SK-N-SH (cell line): ENCODE measurements at regions not wholly inside any gene's neighbourhood (a gene's known extent, or its start where the extent isn't known, plus 50 kb on each side); places are given as distances from the start of the nearest gene placed in this dataset.

Experiments used
- CHD2 ChIP-seq: fragments of 150-350 bp; IDR thresholded peaks from 2 replicates; pipeline ENCODE4 v1.6.1; 2018; ENCODE audit warnings: low read length; ENCODE audit not compliant: partially characterized antibody
- EP300 ChIP-seq, 2 experiments: IDR thresholded peaks; 2 replicates each; pipeline versions ENCODE4 v1.4.0 to v1.6.1; 2012; ENCODE audit warnings: borderline replicate concordance in 1 of 2, low read depth in 1 of 2, low read length in 1 of 2
- EZH2phosphoT487 ChIP-seq: fragments of 200-600 bp; sonication (generic); IDR thresholded peaks from 2 replicates; pipeline ENCODE4 v1.6.1; 2017; ENCODE audit warnings: low read depth, mixed run types, mild to moderate bottlenecking, antibody characterized with exemption, moderate library complexity, borderline replicate concordance
- JUND ChIP-seq: IDR thresholded peaks from 2 replicates; pipeline ENCODE4 v1.4.0; 2012
- SIN3A ChIP-seq: IDR thresholded peaks from 2 replicates; pipeline ENCODE4 v1.6.1; 2012; ENCODE audit warnings: low read depth, mild to moderate bottlenecking, low read length, moderate library complexity, borderline replicate concordance
- TF ChIP-seq, protein P1 (sequence below): IDR thresholded peaks from 2 replicates; pipeline ENCODE4 v1.4.0; 2012; ENCODE audit warnings: low read depth
- TF ChIP-seq, protein P2 (sequence below): IDR thresholded peaks from 2 replicates; pipeline ENCODE4; 2012
- TF ChIP-seq, protein P3 (sequence below): fragments of 200-600 bp; sonication (generic); IDR thresholded peaks from 2 replicates; pipeline ENCODE4 v1.6.1; 2017; ENCODE audit warnings: antibody characterized with exemption, mild to moderate bottlenecking, moderate library complexity

DNA sequence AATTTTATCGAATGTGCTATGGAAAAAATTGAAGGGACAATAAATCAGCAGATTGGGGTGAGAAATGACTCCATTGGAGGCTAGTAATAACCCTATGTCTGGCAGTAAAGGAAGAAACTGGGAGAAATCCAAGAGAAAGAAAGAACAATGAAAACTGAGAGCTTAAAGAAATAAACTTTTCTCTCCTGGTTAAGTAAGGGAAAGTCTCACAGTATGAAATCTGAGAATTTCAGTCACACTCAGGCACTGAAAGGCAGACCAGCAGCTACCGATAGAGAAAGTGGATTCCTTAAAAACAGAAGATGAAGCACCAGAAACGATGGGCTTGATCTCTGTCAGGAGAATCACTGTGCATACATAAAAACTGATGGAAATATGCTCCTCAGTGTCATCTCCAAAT, 404.2 kb downstream of the PLPP3 start:
- TF ChIP-seq, protein P1, sequence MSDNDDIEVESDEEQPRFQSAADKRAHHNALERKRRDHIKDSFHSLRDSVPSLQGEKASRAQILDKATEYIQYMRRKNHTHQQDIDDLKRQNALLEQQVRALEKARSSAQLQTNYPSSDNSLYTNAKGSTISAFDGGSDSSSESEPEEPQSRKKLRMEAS: no peak
- TF ChIP-seq, protein P2, sequence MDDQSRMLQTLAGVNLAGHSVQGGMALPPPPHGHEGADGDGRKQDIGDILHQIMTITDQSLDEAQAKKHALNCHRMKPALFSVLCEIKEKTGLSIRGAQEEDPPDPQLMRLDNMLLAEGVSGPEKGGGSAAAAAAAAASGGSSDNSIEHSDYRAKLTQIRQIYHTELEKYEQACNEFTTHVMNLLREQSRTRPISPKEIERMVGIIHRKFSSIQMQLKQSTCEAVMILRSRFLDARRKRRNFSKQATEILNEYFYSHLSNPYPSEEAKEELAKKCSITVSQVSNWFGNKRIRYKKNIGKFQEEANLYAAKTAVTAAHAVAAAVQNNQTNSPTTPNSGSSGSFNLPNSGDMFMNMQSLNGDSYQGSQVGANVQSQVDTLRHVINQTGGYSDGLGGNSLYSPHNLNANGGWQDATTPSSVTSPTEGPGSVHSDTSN: no peak
- TF ChIP-seq, protein P3, sequence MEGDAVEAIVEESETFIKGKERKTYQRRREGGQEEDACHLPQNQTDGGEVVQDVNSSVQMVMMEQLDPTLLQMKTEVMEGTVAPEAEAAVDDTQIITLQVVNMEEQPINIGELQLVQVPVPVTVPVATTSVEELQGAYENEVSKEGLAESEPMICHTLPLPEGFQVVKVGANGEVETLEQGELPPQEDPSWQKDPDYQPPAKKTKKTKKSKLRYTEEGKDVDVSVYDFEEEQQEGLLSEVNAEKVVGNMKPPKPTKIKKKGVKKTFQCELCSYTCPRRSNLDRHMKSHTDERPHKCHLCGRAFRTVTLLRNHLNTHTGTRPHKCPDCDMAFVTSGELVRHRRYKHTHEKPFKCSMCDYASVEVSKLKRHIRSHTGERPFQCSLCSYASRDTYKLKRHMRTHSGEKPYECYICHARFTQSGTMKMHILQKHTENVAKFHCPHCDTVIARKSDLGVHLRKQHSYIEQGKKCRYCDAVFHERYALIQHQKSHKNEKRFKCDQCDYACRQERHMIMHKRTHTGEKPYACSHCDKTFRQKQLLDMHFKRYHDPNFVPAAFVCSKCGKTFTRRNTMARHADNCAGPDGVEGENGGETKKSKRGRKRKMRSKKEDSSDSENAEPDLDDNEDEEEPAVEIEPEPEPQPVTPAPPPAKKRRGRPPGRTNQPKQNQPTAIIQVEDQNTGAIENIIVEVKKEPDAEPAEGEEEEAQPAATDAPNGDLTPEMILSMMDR: no peak
- TF ChIP-seq JUND: no peak
- TF ChIP-seq SIN3A: no peak
- TF ChIP-seq CHD2: no peak
- no peak for TF ChIP-seq EZH2phosphoT487
- no peak for TF ChIP-seq EP300 (IDR thresholded peaks at IDR 0.05; ENCODE audit: borderline replicate concordance in 1 of 2, low read depth in 1 of 2, low read length in 1 of 2)
